A549 (cell line): ENCODE measurements at regions not wholly inside any gene's neighbourhood (a gene's known extent, or its start where the extent isn't known, plus 50 kb on each side); places are given as distances from the start of the nearest gene placed in this dataset.

ENCODE experiments used
- ATAC-seq, 2 experiments: fragments of 200-7000 bp in 1 of 2; fragments of >200 bp in 1 of 2; cut with Nextera tagmentation in 1 of 2; cut with Tn5 transposase in 1 of 2; 3 replicates each; pipeline versions ENCODE4 v1.8.0 to v1.9.1; 2018 to 2020; ENCODE audit warnings: mild to moderate bottlenecking in 1 of 2, moderate library complexity in 1 of 2
- CTCF ChIA-PET: fragments of 300-600 bp; sonication (Branson Sonifier 250); formaldehyde crosslinking; extraction: SDS; loops from one replicate; lab custom pipeline; 2021; ENCODE audit warnings: antibody characterized with exemption, inconsistent platforms; lab: Yijun Ruan, JAX
- POLR2A ChIA-PET: fragments of 350-600 bp; formaldehyde crosslinking; extraction: SDS; loops from one replicate; lab custom pipeline; 2021; ENCODE audit warnings: antibody characterized with exemption, inconsistent platforms; lab: Yijun Ruan, JAX
- DNase-seq, 2 experiments: peaks; one replicate each; pipeline versions ENCODE4 v3.0.0 to v3.0.0-alpha.2; 2011 to 2016; ENCODE audit warnings: low read depth in 1 of 2, low spot score in 1 of 2
- FAIRE-seq: peaks from 2 replicates; lab custom pipeline; 2011; peaks lifted over from hg19 to GRCh38; lab: Jason Lieb, UNC
- H3K27ac ChIP-seq, 2 experiments: fragments of >200 bp; sonication (Bioruptor Twin); formaldehyde crosslinking; 3 replicates each; pipeline ENCODE4 v1.5.1; 2016 to 2017
- H3K4me1 ChIP-seq: fragments of >200 bp; sonication (Bioruptor Twin); formaldehyde crosslinking; 3 replicates; pipeline ENCODE4 v1.6.1; 2016
- H3K4me2 ChIP-seq: fragments of >200 bp; sonication (Bioruptor Twin); formaldehyde crosslinking; 3 replicates; pipeline ENCODE4 v1.6.1; 2016
- H3K4me3 ChIP-seq: fragments of >200 bp; sonication (Bioruptor Twin); formaldehyde crosslinking; 3 replicates; pipeline ENCODE4 v1.5.1; 2016
- H3K9me3 ChIP-seq: fragments of >200 bp; sonication (Bioruptor Twin); formaldehyde crosslinking; 3 replicates; pipeline ENCODE4 v1.6.1; 2016
- CEBPB ChIP-seq, 2 experiments: fragments of >200 bp in 1 of 2; sonication (Bioruptor Twin) in 1 of 2; formaldehyde crosslinking in 1 of 2; IDR thresholded peaks; 2 replicates each; pipeline ENCODE4 v1.6.1; 2012 to 2016
- E2F6 ChIP-seq: IDR thresholded peaks from 2 replicates; pipeline ENCODE4 v1.6.1; 2012; ENCODE audit warnings: low read depth, borderline replicate concordance
- EHF ChIP-seq: fragments of 250-450 bp; sonication (Bioruptor Pico); IDR thresholded peaks from 2 replicates; pipeline ENCODE4 v1.5.0; 2020; ENCODE audit warnings: mild to moderate bottlenecking
- ELK1 ChIP-seq: fragments of 150-350 bp; IDR thresholded peaks from 2 replicates; pipeline ENCODE4 v1.6.1; 2014; ENCODE audit warnings: low read depth, mild to moderate bottlenecking, low read length
- ESRRA ChIP-seq: fragments of 150-350 bp; IDR thresholded peaks from 2 replicates; pipeline ENCODE4 v1.6.1; 2014; ENCODE audit warnings: mild to moderate bottlenecking, low read length, borderline replicate concordance
- FOSB ChIP-seq: fragments of 250-450 bp; sonication (Bioruptor Pico); IDR thresholded peaks from 2 replicates; pipeline ENCODE4 v1.5.0; 2020; ENCODE audit warnings: mild to moderate bottlenecking, moderate library complexity
- FOSL2 ChIP-seq, 2 experiments: fragments of 450-650 bp in 1 of 2; fragments of >200 bp in 1 of 2; sonication (Bioruptor Twin) in 1 of 2; formaldehyde crosslinking; IDR thresholded peaks; 2 replicates each; pipeline versions ENCODE4 v1.5.0 to v1.6.1; 2016 to 2020; ENCODE audit warnings: mild to moderate bottlenecking in 1 of 2, moderate library complexity in 1 of 2
- FOXS1 ChIP-seq: fragments of 250-450 bp; sonication (Bioruptor Pico); IDR thresholded peaks from 2 replicates; pipeline ENCODE4 v1.5.0; 2020; ENCODE audit warnings: mild to moderate bottlenecking, moderate library complexity
- HOXA7 ChIP-seq: fragments of 250-450 bp; sonication (Bioruptor Pico); IDR thresholded peaks from 2 replicates; pipeline ENCODE4 v1.5.0; 2020; ENCODE audit warnings: mild to moderate bottlenecking, moderate library complexity
- HOXB13 ChIP-seq: fragments of 250-450 bp; sonication (Bioruptor Pico); IDR thresholded peaks from 2 replicates; pipeline ENCODE4 v1.5.0; 2020; ENCODE audit warnings: low read depth, mild to moderate bottlenecking, moderate library complexity
- HOXB5 ChIP-seq: fragments of 250-450 bp; sonication (Bioruptor Pico); IDR thresholded peaks from 2 replicates; pipeline ENCODE4 v1.5.0; 2020; ENCODE audit warnings: mild to moderate bottlenecking, moderate library complexity
- JUN ChIP-seq, 2 experiments: fragments of >200 bp; sonication (Bioruptor Twin); formaldehyde crosslinking; IDR thresholded peaks; 2 replicates in 1 of 2; 3 replicates in 1 of 2; pipeline ENCODE4 v1.6.1; 2016 to 2017
- KDM5A ChIP-seq: fragments of 200-600 bp; sonication (generic); IDR thresholded peaks from 2 replicates; pipeline ENCODE4 v1.6.1; 2016; ENCODE audit warnings: antibody characterized with exemption, mild to moderate bottlenecking
- MAFK ChIP-seq: fragments of 450-650 bp; IDR thresholded peaks from 2 replicates; pipeline ENCODE4 v1.6.1; 2014; ENCODE audit not compliant: partially characterized antibody
- NFE2L2 ChIP-seq: fragments of 150-350 bp; conservative IDR thresholded peaks from 2 replicates; pipeline ENCODE4 v1.6.1; 2014; ENCODE audit warnings: low read length
- POLR2A ChIP-seq: IDR thresholded peaks from 2 replicates; pipeline ENCODE4 v1.6.1; 2012; ENCODE audit warnings: mild to moderate bottlenecking, low read length
- POLR2AphosphoS2 ChIP-seq: conservative IDR thresholded peaks from 2 replicates; pipeline ENCODE4 v1.6.1; 2012; ENCODE audit warnings: low read length, improper control_type of control experiment, inconsistent platforms
- REST ChIP-seq: fragments of 200-600 bp; sonication (generic); IDR thresholded peaks from 2 replicates; pipeline ENCODE4 v1.6.1; 2016; ENCODE audit warnings: antibody characterized with exemption, mild to moderate bottlenecking, moderate library complexity
- RNF2 ChIP-seq: fragments of 200-600 bp; sonication (generic); IDR thresholded peaks from 2 replicates; pipeline ENCODE4 v1.6.1; 2016; ENCODE audit warnings: low read depth, mild to moderate bottlenecking, antibody characterized with exemption, moderate library complexity, borderline replicate concordance
- TFCP2L1 ChIP-seq: fragments of 250-450 bp; sonication (Bioruptor Pico); IDR thresholded peaks from 2 replicates; pipeline ENCODE4 v1.5.0; 2021; ENCODE audit warnings: mild to moderate bottlenecking
- TP53 ChIP-seq: fragments of 250-450 bp; sonication (Bioruptor Pico); IDR thresholded peaks from 2 replicates; pipeline ENCODE4 v1.5.0; 2021; ENCODE audit warnings: mild to moderate bottlenecking, moderate library complexity
- ZFP36 ChIP-seq: fragments of 450-650 bp; IDR thresholded peaks from 2 replicates; pipeline ENCODE4 v1.6.1; 2014; ENCODE audit warnings: borderline replicate concordance; ENCODE audit not compliant: partially characterized antibody
- WGBS: methylation state at CpG from one replicate; pipeline ENCODE4 v1.1.6; 2017; ENCODE audit errors: missing lambda C conversion rate; 5-methylcytosine and 5-hydroxymethylcytosine counted together

GRCh38 chr9:106713206-106713605, 149.8 kb upstream of the ZNF462 start:
- H3K9me3 ChIP-seq, result no peaks in the 10 kb centered on the region
- ChIA-PET CTCF (no interaction called here), POLR2A (no interaction called here)
- H3K4me1 ChIP-seq, result peaks cover 17% of the 10 kb centered on the region
- ATAC-seq (no peak), DNase-seq (no peak), FAIRE-seq (no peak)
- no peak overlapping the region for H3K4me2 ChIP-seq
- WGBS, result 64% methylated on average over 3 of the region's 3 CpGs
- H3K4me3 ChIP-seq, result no peak overlapping the region
- TF ChIP-seq POLR2A (no peak), ESRRA (no peak), NFE2L2 (no peak), FOXS1 (CRISPR knock-in tag) (no peak), E2F6 (no peak), ZFP36 (no peak), EHF (no peak), RNF2 (no peak), TFCP2L1 (no peak), KDM5A (no peak), ELK1 (no peak), HOXA7 (CRISPR knock-in tag) (no peak), HOXB5 (CRISPR knock-in tag) (no peak), FOSB (no peak), REST (no peak), JUN (IDR thresholded peaks at IDR 0.05) (no peak)
- no peak overlapping the region for H3K27ac ChIP-seq

GRCh38 chr9:106716820-106717219, 146.1 kb upstream of the ZNF462 start:
- Histone ChIP-seq H3K27ac (no peak overlapping the region), H3K9me3 (no peaks in the 10 kb centered on the region), H3K4me1 (peaks cover 29% of the 10 kb centered on the region), H3K4me2 (peak overlapping the region; percentile 46; the same call in 2 of the 3 replicates), H3K4me3 (no peak overlapping the region)
- FAIRE-seq (no peak), ATAC-seq (no peak), DNase-seq (no peak)
- ChIA-PET CTCF (interaction anchor here (0.5 kb wide), 1 partner anchor 30 kb away, joined by 3 read pairs; no protein-coding TSS in a partner anchor), POLR2A (no interaction called here)
- TF ChIP-seq MAFK (peak; percentile 65), TP53 (no peak)
- 2% methylated on average over 1 of the region's 1 CpG for WGBS

GRCh38 chr9:106717686-106718085, 145.3 kb upstream of the ZNF462 start:
- ChIA-PET CTCF (interaction anchor here (0.5 kb wide), 1 partner anchor 29 kb away, joined by 3 read pairs; no protein-coding TSS in a partner anchor), POLR2A (no interaction called here)
- DNase-seq (peak in 1 of 2 experiments; percentile 27), FAIRE-seq (no peak), ATAC-seq (peak; percentile 47 to 56; a peak in 2 of 6 replicates)
- Histone ChIP-seq H3K4me1 (peaks cover 29% of the 10 kb centered on the region), H3K9me3 (no peaks in the 10 kb centered on the region), H3K4me3 (no peak overlapping the region), H3K27ac (peak overlapping the region in 1 of 2 experiments; percentile 34; a peak in 2 of 6 replicates), H3K4me2 (peak overlapping the region; percentile 46)
- TF ChIP-seq POLR2AphosphoS2 (no peak), HOXB13 (CRISPR knock-in tag) (no peak), CEBPB (IDR thresholded peaks at IDR 0.05) (peak in 1 of 2 experiments; percentile 49; a peak in 1 of 4 replicates), FOSL2 (IDR thresholded peaks at IDR 0.05) (no peak), FOSL2 (CRISPR knock-in tag; IDR thresholded peaks at IDR 0.05) (peak; percentile 14; the same call in 1 of the 2 replicates)
- 2% methylated on average over 2 of the region's 2 CpGs for WGBS
